Activated CD8-positive, alpha-beta T cell treated with anti-CD3 and anti-CD28 coated beads, Interleukin-2, amount 10 ng/mL, durations not matched to agents 7 days and 5 days (primary cell): ENCODE measurements at regions not wholly inside any gene's neighbourhood (a gene's known extent, or its start where the extent isn't known, plus 50 kb on each side); places are given as distances from the start of the nearest gene placed in this dataset.

Source experiments
- ATAC-seq: fragments of 150-1000 bp; cut with Tn5 transposase; one replicate; pipeline ENCODE4 v1.10.0; 2021; ENCODE audit warnings: moderate library complexity
- CTCF ChIA-PET: fragments of 350-600 bp; sonication (Branson Sonifier 250); formaldehyde crosslinking; loops from one replicate; lab custom pipeline; 2021; ENCODE audit warnings: antibody characterized with exemption; lab: Charles Lee
- POLR2A ChIA-PET: fragments of 350-600 bp; sonication (Branson Sonifier 250); formaldehyde crosslinking; loops from one replicate; lab custom pipeline; 2021; ENCODE audit warnings: antibody characterized with exemption; lab: Charles Lee
- DNase-seq: peaks from one replicate; pipeline ENCODE4 v3.0.0-alpha.2; 2020
- H3K27ac Mint-ChIP-seq: one replicate; pipeline ENCODE4 v1.8.0; 2021; ENCODE audit warnings: mild to moderate bottlenecking, mixed read lengths
- H3K27me3 Mint-ChIP-seq: one replicate; pipeline ENCODE4 v1.8.0; 2021; ENCODE audit warnings: low read depth, mixed read lengths
- H3K36me3 Mint-ChIP-seq: one replicate; pipeline ENCODE4 v1.8.0; 2021; ENCODE audit warnings: low read depth, mixed read lengths
- H3K4me1 Mint-ChIP-seq: one replicate; pipeline ENCODE4 v1.8.0; 2021; ENCODE audit warnings: low read depth, mixed read lengths
- H3K4me3 Mint-ChIP-seq: one replicate; pipeline ENCODE4 v1.8.0; 2021; ENCODE audit warnings: mild to moderate bottlenecking, mixed read lengths
- H3K9me3 Mint-ChIP-seq: one replicate; pipeline ENCODE4 v1.8.0; 2022; ENCODE audit warnings: mixed read lengths; ENCODE audit not compliant: insufficient read depth

GRCh38 chr5:6069496-6070185 is 308.7 kb downstream of the MED10 start:
- H3K27me3 Mint-ChIP-seq, result no peaks in the 10 kb centered on the region

GRCh38 chr5:6066016-6066415 is 312.3 kb downstream of the MED10 start:
- no peak overlapping the region for H3K27ac Mint-ChIP-seq
- POLR2A ChIA-PET, result no interaction called here

More at GRCh38 chr5:6069496-6070185, 308.7 kb downstream of the MED10 start:
- POLR2A ChIA-PET, result no interaction called here
- Mint-ChIP-seq H3K4me1 (no peaks in the 10 kb centered on the region), H3K4me3 (no peak overlapping the region), H3K27ac (no peak overlapping the region), H3K9me3 (no peaks in the 10 kb centered on the region), H3K36me3 (no peaks in the 10 kb centered on the region)
- ATAC-seq (no peak), DNase-seq (no peak)
- CTCF ChIA-PET, result no interaction called here

GRCh38 chr5:6059137-6059800 is 319.1 kb downstream of the MED10 start:
- no peaks in the 10 kb centered on the region for H3K27me3 Mint-ChIP-seq
- CTCF ChIA-PET, result no interaction called here
- H3K36me3 Mint-ChIP-seq, result no peaks in the 10 kb centered on the region
- no peaks in the 10 kb centered on the region for H3K9me3 Mint-ChIP-seq
- no peaks in the 10 kb centered on the region for H3K4me1 Mint-ChIP-seq
- ATAC-seq, result no peak
- no peak overlapping the region for H3K4me3 Mint-ChIP-seq
- no peak overlapping the region for H3K27ac Mint-ChIP-seq
- POLR2A ChIA-PET, result no interaction called here
- no peak for DNase-seq

More at GRCh38 chr5:6066016-6066415, 312.3 kb downstream of the MED10 start:
- Mint-ChIP-seq H3K27me3 (no peaks in the 10 kb centered on the region), H3K4me3 (no peak overlapping the region), H3K9me3 (no peaks in the 10 kb centered on the region), H3K4me1 (no peaks in the 10 kb centered on the region), H3K36me3 (no peaks in the 10 kb centered on the region)
- CTCF ChIA-PET, result no interaction called here
- no peak for DNase-seq
- ATAC-seq, result no peak

GRCh38 chr5:6058055-6058715 is 320.2 kb downstream of the MED10 start:
- no peak overlapping the region for H3K4me3 Mint-ChIP-seq
- no peaks in the 10 kb centered on the region for H3K9me3 Mint-ChIP-seq
- ATAC-seq (no peak), DNase-seq (no peak)
- no peaks in the 10 kb centered on the region for H3K27me3 Mint-ChIP-seq
- POLR2A ChIA-PET, result no interaction called here
- no peak overlapping the region for H3K27ac Mint-ChIP-seq
- H3K36me3 Mint-ChIP-seq, result no peaks in the 10 kb centered on the region
- no peaks in the 10 kb centered on the region for H3K4me1 Mint-ChIP-seq
- CTCF ChIA-PET, result no interaction called here

- ChIA-PET POLR2A (no interaction called here), CTCF (no interaction called here)
- Mint-ChIP-seq H3K27ac (no peak overlapping the region), H3K4me3 (no peak overlapping the region), H3K36me3 (no peaks in the 10 kb centered on the region), H3K27me3 (peaks cover 2% of the 10 kb centered on the region), H3K9me3 (no peaks in the 10 kb centered on the region), H3K4me1 (no peaks in the 10 kb centered on the region)
- ATAC-seq (no peak), DNase-seq (no peak)
Observed at GRCh38 chr5:6056280-6056679, 322.1 kb downstream of the MED10 start.

GRCh38 chr5:6049662-6050061 is 328.7 kb downstream of the MED10 start:
- Mint-ChIP-seq H3K4me1 (no peaks in the 10 kb centered on the region), H3K27me3 (peaks cover 2% of the 10 kb centered on the region), H3K4me3 (no peak overlapping the region), H3K27ac (no peak overlapping the region), H3K36me3 (no peaks in the 10 kb centered on the region), H3K9me3 (no peaks in the 10 kb centered on the region)
- DNase-seq, result no peak
- ChIA-PET CTCF (no interaction called here), POLR2A (no interaction called here)
- ATAC-seq, result no peak

- ChIA-PET POLR2A (no interaction called here), CTCF (no interaction called here)
- ATAC-seq (no peak), DNase-seq (no peak)
- Mint-ChIP-seq H3K36me3 (no peaks in the 10 kb centered on the region), H3K9me3 (no peaks in the 10 kb centered on the region), H3K27me3 (peaks cover 2% of the 10 kb centered on the region), H3K4me1 (no peaks in the 10 kb centered on the region), H3K27ac (no peak overlapping the region), H3K4me3 (no peak overlapping the region)
Observed at GRCh38 chr5:6048746-6049145, 329.6 kb downstream of the MED10 start.

- no peaks in the 10 kb centered on the region for H3K27me3 Mint-ChIP-seq
Observed at GRCh38 chr5:6046296-6046967, 331.9 kb downstream of the MED10 start.

GRCh38 chr5:6043491-6044310 is 334.6 kb downstream of the MED10 start:
- ChIA-PET CTCF (no interaction called here), POLR2A (no interaction called here)
- ATAC-seq, result no peak
- H3K4me1 Mint-ChIP-seq, result no peaks in the 10 kb centered on the region
- no peaks in the 10 kb centered on the region for H3K27me3 Mint-ChIP-seq
- H3K4me3 Mint-ChIP-seq, result no peak overlapping the region
- DNase-seq, result no peak
- H3K9me3 Mint-ChIP-seq, result no peaks in the 10 kb centered on the region
- H3K36me3 Mint-ChIP-seq, result no peaks in the 10 kb centered on the region
- H3K27ac Mint-ChIP-seq, result no peak overlapping the region

More at GRCh38 chr5:6046296-6046967, 331.9 kb downstream of the MED10 start:
- POLR2A ChIA-PET, result interaction anchor here (0.7 kb wide), 1 partner anchor 44 kb away, joined by 3 read pairs; no protein-coding TSS in a partner anchor
- Mint-ChIP-seq H3K4me1 (no peaks in the 10 kb centered on the region), H3K36me3 (no peaks in the 10 kb centered on the region), H3K27ac (no peak overlapping the region), H3K9me3 (no peaks in the 10 kb centered on the region), H3K4me3 (no peak overlapping the region)
- ATAC-seq (no peak), DNase-seq (no peak)
- CTCF ChIA-PET, result no interaction called here

GRCh38 chr5:6041977-6042550 is 336.3 kb downstream of the MED10 start:
- CTCF ChIA-PET, result no interaction called here
- H3K27ac Mint-ChIP-seq, result no peak overlapping the region
- H3K9me3 Mint-ChIP-seq, result no peaks in the 10 kb centered on the region
- no peak for ATAC-seq
- no peaks in the 10 kb centered on the region for H3K27me3 Mint-ChIP-seq
- no peak overlapping the region for H3K4me3 Mint-ChIP-seq
- DNase-seq, result no peak
- no peaks in the 10 kb centered on the region for H3K36me3 Mint-ChIP-seq
- POLR2A ChIA-PET, result no interaction called here
- H3K4me1 Mint-ChIP-seq, result no peaks in the 10 kb centered on the region

GRCh38 chr5:6039111-6039510 is 339.2 kb downstream of the MED10 start:
- Mint-ChIP-seq H3K27ac (no peak overlapping the region), H3K27me3 (no peaks in the 10 kb centered on the region), H3K36me3 (no peaks in the 10 kb centered on the region), H3K9me3 (no peaks in the 10 kb centered on the region), H3K4me1 (no peaks in the 10 kb centered on the region), H3K4me3 (no peak overlapping the region)
- DNase-seq, result no peak
- CTCF ChIA-PET, result no interaction called here
- POLR2A ChIA-PET, result interaction anchor here (0.7 kb wide), 1 partner anchor 1501 kb away, joined by 3 read pairs; no protein-coding TSS in a partner anchor
- ATAC-seq, result no peak
